Left lobe of liver (tissue), 2 donors: ENCODE measurements at regions not wholly inside any gene's neighbourhood (a gene's known extent, or its start where the extent isn't known, plus 50 kb on each side); places are given as distances from the start of the nearest gene placed in this dataset.

Experiments used
- ATAC-seq: fragments of 200-7000 bp; cut with Tn5 transposase; one replicate; pipeline ENCODE4 v1.9.1; 2020; ENCODE audit warnings: mild to moderate bottlenecking, moderate library complexity
- DNase-seq: peaks from one replicate; pipeline ENCODE4 v3.0.0-alpha.2; 2020; ENCODE audit warnings: low spot score
- donor health status: DM: no; HTN: no; CAD: no; lungs with moderate emphysema.
- donor health status: DM: no; HTN: yes; CAD: no.

GRCh38 chr1:98385652-98386051 lies 275.9 kb upstream of the SNX7 start:
- DNase-seq, result no peak
- ATAC-seq, result no peak

- ATAC-seq (no peak), DNase-seq (no peak)
Observed at GRCh38 chr1:98384461-98385141, 276.9 kb upstream of the SNX7 start.

GRCh38 chr1:98382986-98383740 lies 278.4 kb upstream of the SNX7 start:
- ATAC-seq (no peak), DNase-seq (no peak)

- ATAC-seq, result no peak
- DNase-seq, result no peak
Observed at GRCh38 chr1:98382586-98382985, 278.9 kb upstream of the SNX7 start.

GRCh38 chr1:98374098-98374497 lies 287.4 kb upstream of the SNX7 start:
- no peak for DNase-seq

GRCh38 chr1:98373056-98373455 lies 288.5 kb upstream of the SNX7 start:
- no peak for DNase-seq
- no peak for ATAC-seq

More at GRCh38 chr1:98374098-98374497, 287.4 kb upstream of the SNX7 start:
- ATAC-seq, result no peak

- DNase-seq (no peak), ATAC-seq (no peak)
Observed at GRCh38 chr1:98371764-98372163, 289.8 kb upstream of the SNX7 start.

GRCh38 chr1:98369463-98369862 lies 292.1 kb upstream of the SNX7 start:
- DNase-seq (no peak), ATAC-seq (no peak)

GRCh38 chr1:98368995-98369394 lies 292.5 kb upstream of the SNX7 start:
- DNase-seq (no peak), ATAC-seq (no peak)

GRCh38 chr1:98367426-98367825 lies 294.1 kb upstream of the SNX7 start:
- no peak for DNase-seq
- no peak for ATAC-seq

- no peak for DNase-seq
Observed at GRCh38 chr1:98366343-98366742, 295.2 kb upstream of the SNX7 start.

GRCh38 chr1:98364544-98364943 lies 297.0 kb upstream of the SNX7 start:
- no peak for DNase-seq
- ATAC-seq, result no peak

More at GRCh38 chr1:98366343-98366742, 295.2 kb upstream of the SNX7 start:
- ATAC-seq, result no peak

GRCh38 chr1:98360864-98361263 lies 300.7 kb upstream of the SNX7 start:
- ATAC-seq, result no peak
- no peak for DNase-seq

- ATAC-seq (no peak), DNase-seq (no peak)
Observed at GRCh38 chr1:98355656-98356383, 305.7 kb upstream of the SNX7 start.

GRCh38 chr1:98352378-98352777 lies 309.1 kb upstream of the SNX7 start:
- no peak for DNase-seq
- no peak for ATAC-seq

- no peak for ATAC-seq
- DNase-seq, result no peak
Observed at GRCh38 chr1:98351561-98351960, 310.0 kb upstream of the SNX7 start.

GRCh38 chr1:98345417-98345816 lies 316.1 kb upstream of the SNX7 start:
- ATAC-seq (no peak), DNase-seq (no peak)

GRCh38 chr1:98344731-98345130 lies 316.8 kb upstream of the SNX7 start:
- DNase-seq (no peak), ATAC-seq (no peak)

GRCh38 chr1:98342566-98342965 lies 319.0 kb upstream of the SNX7 start:
- no peak for ATAC-seq

GRCh38 chr1:98340511-98340910 lies 321.0 kb upstream of the SNX7 start:
- ATAC-seq (no peak), DNase-seq (no peak)

More at GRCh38 chr1:98342566-98342965, 319.0 kb upstream of the SNX7 start:
- DNase-seq, result no peak

- ATAC-seq (no peak), DNase-seq (no peak)
Observed at GRCh38 chr1:98336472-98337083, 324.9 kb upstream of the SNX7 start.
